Endothelial cell (in vitro differentiated cells): ENCODE measurements at regions not wholly inside any gene's neighbourhood (a gene's known extent, or its start where the extent isn't known, plus 50 kb on each side); places are given as distances from the start of the nearest gene placed in this dataset.

Experiments used
- DNase-seq: peaks from one replicate; pipeline ENCODE4 v3.0.0; 2021; ENCODE audit warnings: low spot score
- H3K27ac Mint-ChIP-seq: one replicate; pipeline ENCODE4 v1.8.0; 2021; ENCODE audit warnings: mixed read lengths, inconsistent platforms; ENCODE audit not compliant: unreplicated experiment
- H3K27me3 Mint-ChIP-seq: one replicate; pipeline ENCODE4 v1.8.0; 2021; ENCODE audit warnings: mild to moderate bottlenecking, moderate library complexity, mixed read lengths, inconsistent platforms; ENCODE audit not compliant: unreplicated experiment
- H3K36me3 Mint-ChIP-seq: one replicate; pipeline ENCODE4 v1.8.0; 2021; ENCODE audit warnings: mild to moderate bottlenecking, low read depth, mixed read lengths, inconsistent platforms; ENCODE audit not compliant: unreplicated experiment
- H3K4me1 Mint-ChIP-seq: one replicate; pipeline ENCODE4 v1.8.0; 2021; ENCODE audit warnings: mild to moderate bottlenecking, mixed read lengths, inconsistent platforms; ENCODE audit not compliant: unreplicated experiment
- H3K4me3 Mint-ChIP-seq: one replicate; pipeline ENCODE4 v1.8.0; 2021; ENCODE audit warnings: mild to moderate bottlenecking, mixed read lengths, inconsistent platforms; ENCODE audit not compliant: unreplicated experiment
- H3K9me3 Mint-ChIP-seq: one replicate; pipeline ENCODE4 v1.8.0; 2021; ENCODE audit warnings: mixed read lengths, inconsistent platforms; ENCODE audit not compliant: unreplicated experiment
- CTCF ChIP-seq: fragments of 200-600 bp; sonication (generic); IDR thresholded peaks from one replicate; pipeline ENCODE4 v1.5.0; 2021; ENCODE audit warnings: antibody characterized with exemption; ENCODE audit not compliant: unreplicated experiment

GRCh38 chr5:60497706-60498500 is 202.1 kb downstream of the DEPDC1B start:
- TF ChIP-seq CTCF = no peak
- Mint-ChIP-seq H3K4me3 (no peak overlapping the region), H3K4me1 (peaks cover 5% of the 10 kb centered on the region), H3K27ac (no peak overlapping the region), H3K9me3 (no peaks in the 10 kb centered on the region), H3K27me3 (peaks cover 2% of the 10 kb centered on the region), H3K36me3 (no peaks in the 10 kb centered on the region)
- no peak for DNase-seq

- TF ChIP-seq CTCF = no peak
- Mint-ChIP-seq H3K9me3 (no peaks in the 10 kb centered on the region), H3K4me3 (no peak overlapping the region), H3K27me3 (peaks cover 2% of the 10 kb centered on the region), H3K4me1 (peaks cover 5% of the 10 kb centered on the region), H3K36me3 (no peaks in the 10 kb centered on the region), H3K27ac (no peak overlapping the region)
- DNase-seq = no peak
These were observed 204.1 kb downstream of the DEPDC1B start for GRCh38 chr5:60495644-60496520.

DNA sequence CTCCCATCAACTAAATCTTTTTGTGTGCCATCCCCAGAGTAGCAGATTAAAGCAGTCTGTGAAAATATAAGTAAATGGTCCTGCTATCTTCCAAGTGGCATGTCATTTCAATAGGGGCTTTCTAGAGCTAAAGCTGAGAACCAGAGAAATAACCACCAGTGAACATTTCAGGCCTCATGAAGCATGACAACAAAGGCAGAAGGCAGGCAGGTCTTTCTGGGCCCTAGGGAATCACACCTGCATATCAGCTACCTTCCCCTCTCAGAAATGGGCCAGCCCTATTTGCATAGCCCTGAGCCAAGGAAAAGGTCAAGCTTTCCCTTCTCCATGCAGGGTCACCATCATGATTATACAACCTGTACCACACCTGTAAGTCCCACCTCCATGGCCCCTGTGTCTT is 205.3 kb downstream of the DEPDC1B start:
- TF ChIP-seq CTCF = no peak
- Mint-ChIP-seq H3K36me3 (no peaks in the 10 kb centered on the region), H3K27ac (no peak overlapping the region), H3K9me3 (no peaks in the 10 kb centered on the region), H3K4me1 (peaks cover 5% of the 10 kb centered on the region), H3K4me3 (no peak overlapping the region), H3K27me3 (peaks cover 4% of the 10 kb centered on the region)
- DNase-seq = no peak

DNA sequence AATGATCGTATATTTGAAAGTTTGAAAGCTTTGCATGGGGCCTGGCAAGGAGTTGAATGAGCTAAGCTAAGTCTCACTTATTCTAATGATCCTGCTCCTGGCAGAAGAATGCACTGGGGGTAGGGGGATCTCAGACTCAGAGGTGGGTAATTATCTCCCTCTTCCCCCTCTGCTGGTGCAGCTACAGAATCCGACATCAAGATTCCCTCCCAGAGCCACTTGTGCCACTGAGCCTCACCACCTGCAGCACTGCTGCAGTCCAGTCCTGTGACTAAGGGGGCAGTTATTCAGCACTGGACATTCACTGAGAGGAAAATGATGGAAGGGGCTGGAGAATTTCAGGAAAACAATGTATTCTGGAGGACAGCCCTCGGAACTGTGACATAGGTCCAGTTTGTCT is 205.8 kb downstream of the DEPDC1B start:
- Mint-ChIP-seq H3K4me1 (peaks cover 5% of the 10 kb centered on the region), H3K4me3 (no peak overlapping the region)
- no peak for TF ChIP-seq CTCF

GRCh38 chr5:60493372-60493771 is 206.6 kb downstream of the DEPDC1B start:
- peaks cover 5% of the 10 kb centered on the region for H3K4me1 Mint-ChIP-seq
- TF ChIP-seq CTCF = no peak
- H3K4me3 Mint-ChIP-seq = no peak overlapping the region
- H3K27me3 Mint-ChIP-seq = peaks cover 4% of the 10 kb centered on the region
- no peak overlapping the region for H3K27ac Mint-ChIP-seq
- DNase-seq = no peak
- no peaks in the 10 kb centered on the region for H3K36me3 Mint-ChIP-seq
- no peaks in the 10 kb centered on the region for H3K9me3 Mint-ChIP-seq

More for the DNA sequence above, 205.8 kb downstream of the DEPDC1B start:
- no peaks in the 10 kb centered on the region for H3K9me3 Mint-ChIP-seq
- H3K27ac Mint-ChIP-seq = no peak overlapping the region
- H3K27me3 Mint-ChIP-seq = peaks cover 4% of the 10 kb centered on the region
- no peaks in the 10 kb centered on the region for H3K36me3 Mint-ChIP-seq
- no peak for DNase-seq
